HepG2 (cell line): ENCODE measurements at regions not wholly inside any gene's neighbourhood (a gene's known extent, or its start where the extent isn't known, plus 50 kb on each side); places are given as distances from the start of the nearest gene placed in this dataset.

ENCODE experiments used
- ATAC-seq: fragments of 200-7000 bp; cut with Tn5 transposase; 3 replicates; pipeline ENCODE4 v1.9.1; 2020; ENCODE audit warnings: mild to moderate bottlenecking, moderate library complexity
- BruUV-seq: library from RNA; stranded (reverse); fragments of 400-500 nt; replicated peaks from 2 replicates; lab custom pipeline; 2021; lab: Mats Ljungman, UMichigan
- CTCF ChIA-PET: fragments of 300-600 bp; formaldehyde crosslinking; extraction: SDS; loops from one replicate; lab custom pipeline; 2021; ENCODE audit warnings: low total read pairs, inconsistent platforms, low intra/inter-chr PET ratio; lab: Yijun Ruan, JAX
- POLR2A ChIA-PET: fragments of 350-600 bp; sonication (Branson Sonifier 250); formaldehyde crosslinking; loops from one replicate; lab custom pipeline; 2020; ENCODE audit warnings: antibody characterized with exemption, inconsistent platforms; lab: Yijun Ruan, JAX
- DNase-seq: peaks from one replicate; pipeline ENCODE4 v3.0.0-alpha.2; 2015; ENCODE audit warnings: low spot score
- FAIRE-seq: peaks from 3 replicates; lab custom pipeline; 2011; peaks lifted over from hg19 to GRCh38; lab: Jason Lieb, UNC
- H2AFZ ChIP-seq: one replicate; pipeline ENCODE4 v1.6.1; 2011; ENCODE audit warnings: low read length, inconsistent platforms
- H3K27ac ChIP-seq: fragments of 300-600 bp; 3 replicates; pipeline ENCODE4 v1.8.0; 2011; ENCODE audit warnings: mixed run types, mild to moderate bottlenecking, mixed read lengths, low read length, inconsistent platforms; ENCODE audit not compliant: insufficient read depth; ENCODE audit errors: extremely low read length
- H3K27me3 ChIP-seq, 2 experiments: fragments of 200-600 bp in 1 of 2; 2 replicates in 1 of 2; 3 replicates in 1 of 2; pipeline versions ENCODE4 v1.6.0 to v1.8.0; 2011; ENCODE audit warnings: low read length in 2 of 2, mild to moderate bottlenecking in 2 of 2, moderate library complexity in 2 of 2, inconsistent platforms in 1 of 2; ENCODE audit not compliant: insufficient read depth in 2 of 2, control insufficient read depth in 1 of 2
- H3K36me3 ChIP-seq, 2 experiments: fragments of 200-600 bp in 1 of 2; replicated peaks in 1 of 2; 2 replicates in 1 of 2; 3 replicates in 1 of 2; pipeline versions ENCODE4 v1.5.1 to v1.8.0; 2011; ENCODE audit warnings: low read length in 2 of 2, inconsistent platforms in 1 of 2; ENCODE audit not compliant: insufficient read depth in 2 of 2, control insufficient read depth in 1 of 2
- H3K4me1 ChIP-seq: 2 replicates; pipeline ENCODE4 v1.5.1; 2012; ENCODE audit warnings: low read length, inconsistent platforms; ENCODE audit not compliant: insufficient read depth
- H3K4me2 ChIP-seq: 2 replicates; pipeline ENCODE4 v1.6.0; 2011; ENCODE audit warnings: low read depth, low read length, inconsistent platforms
- H3K4me3 ChIP-seq, 3 experiments: fragments of 200-600 bp in 1 of 3; sonication (generic), shearing (Covaris generic) in 1 of 3; replicated peaks in 1 of 3; 2 replicates each; pipeline ENCODE4 v1.5.1; 2011 to 2016; ENCODE audit warnings: low read length in 3 of 3, inconsistent platforms in 2 of 3, low read depth in 2 of 3, mild to moderate bottlenecking in 2 of 3, control low read depth in 1 of 3, mixed read lengths in 1 of 3; ENCODE audit not compliant: insufficient read depth in 1 of 3
- H3K79me2 ChIP-seq: one replicate; pipeline ENCODE4 v1.6.1; 2011; ENCODE audit warnings: low read length, inconsistent platforms; ENCODE audit not compliant: insufficient read depth
- H3K9ac ChIP-seq: 2 replicates; pipeline ENCODE4 v1.6.0; 2011; ENCODE audit warnings: mild to moderate bottlenecking, low read depth, low read length, inconsistent platforms; ENCODE audit not compliant: insufficient read depth
- H3K9me3 ChIP-seq: 2 replicates; pipeline ENCODE4 v1.5.1; 2012; ENCODE audit warnings: mild to moderate bottlenecking, low read length
- H4K20me1 ChIP-seq: 2 replicates; pipeline ENCODE4 v1.6.0; 2011; ENCODE audit warnings: inconsistent platforms, mild to moderate bottlenecking, low read length, moderate library complexity; ENCODE audit not compliant: insufficient read depth
- CC2D1A ChIP-seq: sonication (generic); formaldehyde crosslinking; IDR thresholded peaks from 2 replicates; pipeline ENCODE4 v1.8.1; 2023; ENCODE audit warnings: mild to moderate bottlenecking, missing genetic modification reagents
- ELF1 ChIP-seq: sonication (generic); formaldehyde crosslinking; IDR thresholded peaks from 2 replicates; pipeline ENCODE4 v1.4.0; 2020; ENCODE audit warnings: missing genetic modification reagents
- HHEX ChIP-seq: IDR thresholded peaks from 2 replicates; pipeline ENCODE4 v1.6.1; 2016; ENCODE audit warnings: control low read depth
- KDM3A ChIP-seq: IDR thresholded peaks from 2 replicates; pipeline ENCODE4 v1.6.1; 2018; ENCODE audit warnings: low read depth, missing compliant biosample characterization
- NR2F6 ChIP-seq, 2 experiments: IDR thresholded peaks; 2 replicates each; pipeline ENCODE4 v1.6.1; 2016; ENCODE audit warnings: antibody characterized with exemption in 1 of 2, mild to moderate bottlenecking in 1 of 2
- PAF1 ChIP-seq: IDR thresholded peaks from 2 replicates; pipeline ENCODE4 v1.6.1; 2016; ENCODE audit warnings: missing genetic modification reagents, missing compliant biosample characterization
- SOX5 ChIP-seq: IDR thresholded peaks from 2 replicates; pipeline ENCODE4 v1.6.1; 2016; ENCODE audit warnings: borderline replicate concordance
- YEATS2 ChIP-seq: sonication (generic); formaldehyde crosslinking; IDR thresholded peaks from 2 replicates; pipeline ENCODE4 v1.4.0; 2020; ENCODE audit warnings: missing genetic modification reagents, borderline replicate concordance
- YY1 ChIP-seq: IDR thresholded peaks from 2 replicates; pipeline ENCODE4 v1.6.1; 2011; ENCODE audit warnings: low read length, low read depth, moderate library complexity, mild to moderate bottlenecking; ENCODE audit not compliant: insufficient read depth, insufficient replicate concordance
- ZNF136 ChIP-seq: sonication (generic); formaldehyde crosslinking; IDR thresholded peaks from 2 replicates; pipeline ENCODE4 v1.8.1; 2022; ENCODE audit warnings: low read depth, mild to moderate bottlenecking, moderate library complexity, missing genetic modification reagents
- ZNF557 ChIP-seq: sonication (generic); formaldehyde crosslinking; IDR thresholded peaks from 2 replicates; pipeline ENCODE4 v1.4.0; 2020; ENCODE audit warnings: missing genetic modification reagents
- ZNF558 ChIP-seq: sonication (generic); formaldehyde crosslinking; IDR thresholded peaks from 2 replicates; pipeline ENCODE4 v1.9.0; 2022; ENCODE audit warnings: mild to moderate bottlenecking, missing genetic modification reagents, borderline replicate concordance
- ZNF709 ChIP-seq: sonication (generic); formaldehyde crosslinking; IDR thresholded peaks from 2 replicates; pipeline ENCODE4 v1.5.0; 2020; ENCODE audit warnings: mild to moderate bottlenecking, missing genetic modification reagents
- ZNF749 ChIP-seq: sonication (generic); formaldehyde crosslinking; IDR thresholded peaks from 2 replicates; pipeline ENCODE4 v1.8.0; 2022; ENCODE audit warnings: mild to moderate bottlenecking, missing genetic modification reagents, moderate library complexity, borderline replicate concordance
- ZNF777 ChIP-seq: sonication (generic); formaldehyde crosslinking; IDR thresholded peaks from 2 replicates; pipeline ENCODE4 v1.4.0; 2020; ENCODE audit warnings: missing genetic modification reagents
- ZSCAN9 ChIP-seq: IDR thresholded peaks from 2 replicates; pipeline ENCODE4 v1.6.1; 2016; ENCODE audit warnings: borderline replicate concordance
- ZZZ3 ChIP-seq: sonication (generic); formaldehyde crosslinking; IDR thresholded peaks from 2 replicates; pipeline ENCODE4 v1.4.0; 2020; ENCODE audit warnings: missing genetic modification reagents, mild to moderate bottlenecking, borderline replicate concordance
- WGBS: methylation state at CpG from one replicate; pipeline ENCODE4 v1.1.6; 2017; ENCODE audit warnings: low lambda C conversion rate; 5-methylcytosine and 5-hydroxymethylcytosine counted together
- in situ Hi-C: cut with HindIII; loops from 2 replicates; pipeline ENCODE4 v1.10.0; 2017; ENCODE audit warnings: low pct_unique_long_range_greater_than_20kb; ENCODE audit not compliant: extremely low pct_ligation_motif_present
- intact Hi-C: fragments of 100-400 bp; cut with micrococcal nuclease; formaldehyde crosslinking; loops from one replicate; pipeline ENCODE4 v1.10.0; 2022; ENCODE audit not compliant: unreplicated experiment

DNA sequence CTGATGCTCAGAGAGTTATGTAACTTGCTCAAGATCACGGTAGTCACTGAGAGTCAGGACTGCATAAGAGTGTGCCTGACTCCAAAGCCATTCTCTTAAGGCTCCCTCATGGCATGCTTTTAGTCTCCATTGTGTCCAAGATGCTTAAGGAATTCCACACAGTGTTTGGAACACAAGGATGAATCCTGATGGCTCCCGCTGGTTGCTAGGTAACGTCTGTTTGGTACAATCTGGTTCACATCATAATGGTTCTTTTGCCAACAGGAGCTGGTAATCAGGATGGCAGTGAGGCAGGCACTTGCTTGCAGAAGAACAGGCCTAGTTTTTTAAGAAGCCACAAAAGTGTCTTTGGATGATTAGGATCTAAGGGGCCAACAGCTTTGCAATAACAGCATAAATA lies 436.5 kb upstream of the DAB1 start:
- POLR2A ChIA-PET: no interaction called here
- Histone ChIP-seq H3K79me2 (no peaks in the 10 kb centered on the region), H2AFZ (no peak overlapping the region), H3K4me2 (no peak overlapping the region), H3K9me3 (no peaks in the 10 kb centered on the region), H3K4me1 (no peaks in the 10 kb centered on the region)
- intact Hi-C loops (no loop called here), in situ Hi-C loops (no loop called here)
- WGBS: 0% methylated on average over 3 of the region's 3 CpGs
- ATAC-seq: no peak
- DNase-seq: no peak
- CTCF ChIA-PET: no interaction called here
- no peak for TF ChIP-seq ZNF777 (CRISPR knock-in tag)
- TF ChIP-seq ZNF136: no peak
- no peak for TF ChIP-seq CC2D1A (CRISPR knock-in tag)
- no peak for TF ChIP-seq PAF1 (CRISPR knock-in tag)
- no peak for TF ChIP-seq KDM3A (CRISPR knock-in tag)
- no peak for TF ChIP-seq ZNF749 (CRISPR knock-in tag)
- TF ChIP-seq NR2F6 (IDR thresholded peaks at IDR 0.05): no peak
- no peak for TF ChIP-seq NR2F6 (CRISPR knock-in tag; IDR thresholded peaks at IDR 0.05)
- TF ChIP-seq YY1: no peak
- no peak for TF ChIP-seq ZSCAN9 (CRISPR knock-in tag)
- TF ChIP-seq ELF1 (CRISPR knock-in tag): no peak
- TF ChIP-seq HHEX (CRISPR knock-in tag): no peak
- TF ChIP-seq ZNF709 (CRISPR knock-in tag): no peak
- TF ChIP-seq ZNF557 (CRISPR knock-in tag): no peak
- TF ChIP-seq SOX5: no peak
- no peak for TF ChIP-seq ZZZ3 (CRISPR knock-in tag)
- TF ChIP-seq ZNF558 (CRISPR knock-in tag): no peak
- TF ChIP-seq YEATS2 (CRISPR knock-in tag): no peak
- TF ChIP-seq, all 625 proteins: peak for 0
- BruUV-seq: no TSS peak
- H3K27ac ChIP-seq: no peak overlapping the region
- no peaks in the 10 kb centered on the region for H4K20me1 ChIP-seq
- no peak for FAIRE-seq
- no peaks in the 10 kb centered on the region for H3K36me3 ChIP-seq
- no peak overlapping the region for H3K4me3 ChIP-seq
- H3K9ac ChIP-seq: no peak overlapping the region
- H3K27me3 ChIP-seq: no peaks in the 10 kb centered on the region
